Fibroblast of skin of abdomen (primary cell): ENCODE measurements at regions not wholly inside any gene's neighbourhood (a gene's known extent, or its start where the extent isn't known, plus 50 kb on each side); places are given as distances from the start of the nearest gene placed in this dataset.
"Not testable (repeated sequence)": the region's sequence is repeated elsewhere in the genome, so short reads cannot be mapped to it uniquely, and the experiment has no call there.

Experiments used
- DNase-seq: peaks from one replicate; pipeline ENCODE4 v3.0.0-alpha.2; 2013

- no peak for DNase-seq
These were observed 88.1 kb upstream of the MAP4K4 start for GRCh38 chr2:101609433-101609832.

- DNase-seq: no peak
These were observed 88.8 kb upstream of the MAP4K4 start for GRCh38 chr2:101608408-101609310.

GRCh38 chr2:101597347-101597944 is 100.1 kb upstream of the MAP4K4 start:
- peak; percentile 74 for DNase-seq

GRCh38 chr2:101596333-101596732 is 101.2 kb upstream of the MAP4K4 start:
- peak; percentile 31 for DNase-seq

GRCh38 chr2:101587251-101587650 is 110.3 kb upstream of the MAP4K4 start:
- no peak for DNase-seq

- no peak for DNase-seq
These were observed 108.9 kb upstream of the RFX8 start for GRCh38 chr2:101583861-101584260.

GRCh38 chr2:101581675-101582299 is 106.9 kb upstream of the RFX8 start:
- no peak for DNase-seq

GRCh38 chr2:101580528-101580927 is 105.6 kb upstream of the RFX8 start:
- DNase-seq: no peak

GRCh38 chr2:101578671-101579070 is 103.8 kb upstream of the RFX8 start:
- DNase-seq: no peak

- DNase-seq: not testable (repeated sequence)
These were observed 103.2 kb upstream of the RFX8 start for GRCh38 chr2:101578135-101578534.

GRCh38 chr2:101577173-101577572 is 102.3 kb upstream of the RFX8 start:
- DNase-seq: no peak

- DNase-seq: no peak
These were observed 99.7 kb upstream of the RFX8 start for GRCh38 chr2:101574622-101575021.

GRCh38 chr2:101571951-101572350 is 97.0 kb upstream of the RFX8 start:
- no peak for DNase-seq

- no peak for DNase-seq
These were observed 95.1 kb upstream of the RFX8 start for GRCh38 chr2:101569886-101570520.

- DNase-seq: no peak
These were observed 94.1 kb upstream of the RFX8 start for GRCh38 chr2:101568969-101569368.

- no peak for DNase-seq
These were observed 91.8 kb upstream of the RFX8 start for GRCh38 chr2:101566632-101567228.

GRCh38 chr2:101563849-101564248 is 88.9 kb upstream of the RFX8 start:
- DNase-seq: no peak

GRCh38 chr2:101560780-101561315 is 85.9 kb upstream of the RFX8 start:
- no peak for DNase-seq

- no peak for DNase-seq
These were observed 84.6 kb upstream of the RFX8 start for GRCh38 chr2:101559551-101559950.

GRCh38 chr2:101558740-101559525 is 84.0 kb upstream of the RFX8 start:
- peak; percentile 10 for DNase-seq

- no peak for DNase-seq
These were observed 81.1 kb upstream of the RFX8 start for GRCh38 chr2:101556033-101556459.
